OCI-LY3 (cell line): ENCODE measurements at regions not wholly inside any gene's neighbourhood (a gene's known extent, or its start where the extent isn't known, plus 50 kb on each side); places are given as distances from the start of the nearest gene placed in this dataset.
"Not testable (repeated sequence)": the region's sequence is repeated elsewhere in the genome, so short reads cannot be mapped to it uniquely, and the experiment has no call there.

Experiments
- H2AFZ ChIP-seq: fragments of 200-600, 300-600 bp; shearing (Covaris generic); 2 replicates; pipeline ENCODE4 v1.6.0; 2014; ENCODE audit warnings: antibody characterized with exemption, low read depth, low read length
- H3K27ac ChIP-seq: fragments of 200-600, 300-600 bp; sonication (generic); 2 replicates; pipeline ENCODE4 v1.5.1; 2014; ENCODE audit warnings: mild to moderate bottlenecking, low read length, moderate library complexity, mixed read lengths
- H3K27me3 ChIP-seq: fragments of 200-600, 300-600 bp; sonication (generic); 2 replicates; pipeline ENCODE4 v1.6.1; 2014; ENCODE audit warnings: low read depth, low read length, mixed read lengths
- H3K36me3 ChIP-seq: fragments of 200-600, 300-600 bp; sonication (generic); replicated peaks from 2 replicates; pipeline ENCODE3; 2014; ENCODE audit warnings: low read depth, low read length, mixed read lengths
- H3K4me1 ChIP-seq: fragments of 300-600, 200-600 bp; sonication (generic); 2 replicates; pipeline ENCODE4 v1.6.1; 2014; ENCODE audit warnings: low read length, mixed read lengths
- H3K4me2 ChIP-seq: fragments of 200-600, 300-600 bp; sonication (generic); 2 replicates; pipeline ENCODE4 v1.6.1; 2014; ENCODE audit warnings: low read length, mixed read lengths
- H3K4me3 ChIP-seq: fragments of 300-600, 200-600 bp; sonication (generic); 2 replicates; pipeline ENCODE4 v1.5.1; 2014; ENCODE audit warnings: antibody characterized with exemption, mild to moderate bottlenecking, low read length, moderate library complexity
- H3K79me2 ChIP-seq: fragments of 300-600, 200-600 bp; shearing (Covaris generic); 2 replicates; pipeline ENCODE4 v1.6.1; 2014; ENCODE audit warnings: mild to moderate bottlenecking, low read length, mixed read lengths
- H3K9ac ChIP-seq: fragments of 300-600, 200-600 bp; shearing (Covaris generic); 2 replicates; pipeline ENCODE4 v1.6.0; 2014; ENCODE audit warnings: mild to moderate bottlenecking, low read length, moderate library complexity
- H3K9me3 ChIP-seq: fragments of 200-600, 300-600 bp; shearing (Covaris generic); 2 replicates; pipeline ENCODE4 v1.6.1; 2014; ENCODE audit warnings: low read length, mixed read lengths; ENCODE audit not compliant: insufficient read depth
- H4K20me1 ChIP-seq: fragments of 200-600, 300-600 bp; sonication (generic); 2 replicates; pipeline ENCODE4 v1.6.1; 2016; ENCODE audit warnings: low read length, mixed read lengths; ENCODE audit not compliant: insufficient read depth
- EZH2phosphoT487 ChIP-seq: fragments of 200-600 bp; shearing (Covaris generic); IDR thresholded peaks from 2 replicates; pipeline ENCODE4 v1.6.1; 2018; ENCODE audit warnings: antibody characterized with exemption, mixed run types, low read depth
- TF ChIP-seq, protein P1 (sequence below): fragments of 200-600, 300-600 bp; sonication (generic); IDR thresholded peaks from 2 replicates; pipeline ENCODE4 v1.5.1; 2014; ENCODE audit warnings: antibody characterized with exemption, low read length, low read depth

DNA sequence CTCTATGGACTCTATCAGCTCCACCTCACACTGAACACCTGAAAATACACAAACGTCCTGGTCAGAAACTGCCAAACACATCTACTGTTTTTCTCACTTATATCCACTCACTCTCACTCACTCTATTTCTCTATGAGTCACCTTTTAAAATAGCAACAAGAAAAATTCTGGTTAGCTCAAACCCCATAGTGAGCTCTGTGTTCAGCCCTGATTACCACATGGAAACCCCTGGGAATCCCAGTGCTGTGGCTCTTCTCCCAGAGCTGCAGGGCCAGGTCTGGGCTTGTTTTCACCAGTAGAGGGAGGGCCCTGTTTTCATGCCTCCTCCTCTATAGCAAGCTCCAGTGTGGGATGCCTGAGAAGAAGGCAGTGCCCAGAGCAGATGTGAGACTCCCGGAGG lies 1126.1 kb downstream of the TMEM121 start:
- no peaks in the 10 kb centered on the region for H3K79me2 ChIP-seq
- no peak overlapping the region for H2AFZ ChIP-seq
- H3K36me3 ChIP-seq = no peaks in the 10 kb centered on the region
- no peak overlapping the region for H3K9ac ChIP-seq
- H3K4me2 ChIP-seq = no peak overlapping the region
- H4K20me1 ChIP-seq = no peaks in the 10 kb centered on the region
- TF ChIP-seq EZH2phosphoT487 = no peak
- TF ChIP-seq, protein P1, sequence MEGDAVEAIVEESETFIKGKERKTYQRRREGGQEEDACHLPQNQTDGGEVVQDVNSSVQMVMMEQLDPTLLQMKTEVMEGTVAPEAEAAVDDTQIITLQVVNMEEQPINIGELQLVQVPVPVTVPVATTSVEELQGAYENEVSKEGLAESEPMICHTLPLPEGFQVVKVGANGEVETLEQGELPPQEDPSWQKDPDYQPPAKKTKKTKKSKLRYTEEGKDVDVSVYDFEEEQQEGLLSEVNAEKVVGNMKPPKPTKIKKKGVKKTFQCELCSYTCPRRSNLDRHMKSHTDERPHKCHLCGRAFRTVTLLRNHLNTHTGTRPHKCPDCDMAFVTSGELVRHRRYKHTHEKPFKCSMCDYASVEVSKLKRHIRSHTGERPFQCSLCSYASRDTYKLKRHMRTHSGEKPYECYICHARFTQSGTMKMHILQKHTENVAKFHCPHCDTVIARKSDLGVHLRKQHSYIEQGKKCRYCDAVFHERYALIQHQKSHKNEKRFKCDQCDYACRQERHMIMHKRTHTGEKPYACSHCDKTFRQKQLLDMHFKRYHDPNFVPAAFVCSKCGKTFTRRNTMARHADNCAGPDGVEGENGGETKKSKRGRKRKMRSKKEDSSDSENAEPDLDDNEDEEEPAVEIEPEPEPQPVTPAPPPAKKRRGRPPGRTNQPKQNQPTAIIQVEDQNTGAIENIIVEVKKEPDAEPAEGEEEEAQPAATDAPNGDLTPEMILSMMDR = no peak
- H3K27ac ChIP-seq = no peak overlapping the region
- no peaks in the 10 kb centered on the region for H3K9me3 ChIP-seq
- H3K27me3 ChIP-seq = peaks cover 28% of the 10 kb centered on the region
- peaks cover 20% of the 10 kb centered on the region for H3K4me1 ChIP-seq
- no peak overlapping the region for H3K4me3 ChIP-seq

DNA sequence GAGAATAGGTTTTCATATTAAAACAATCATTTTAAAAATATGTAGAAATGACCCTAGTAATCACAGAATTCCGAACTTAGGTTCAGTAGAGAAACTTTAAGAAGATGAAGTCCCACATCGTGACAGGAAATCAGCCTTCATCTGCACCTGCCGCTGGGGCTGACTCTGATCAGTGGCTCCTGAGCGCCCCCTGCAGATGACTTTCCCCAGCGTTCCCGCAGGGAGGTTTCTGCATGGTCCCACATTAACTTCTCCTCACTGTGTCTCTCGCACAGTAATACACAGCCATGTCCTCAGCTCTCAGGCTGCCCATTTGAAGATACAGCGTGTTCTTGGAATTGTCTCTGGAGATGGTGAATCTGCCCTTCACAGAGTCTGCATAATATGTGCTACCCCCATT lies 1131.1 kb downstream of the TMEM121 start:
- H3K9ac ChIP-seq = no peak overlapping the region
- no peaks in the 10 kb centered on the region for H3K9me3 ChIP-seq
- no peaks in the 10 kb centered on the region for H3K79me2 ChIP-seq
- no peaks in the 10 kb centered on the region for H3K36me3 ChIP-seq
- H3K27me3 ChIP-seq = peaks cover 5% of the 10 kb centered on the region; the same call in 1 of the 2 replicates
- peaks cover 30% of the 10 kb centered on the region for H3K4me1 ChIP-seq
- TF ChIP-seq, protein P1 = peak; percentile 64
- TF ChIP-seq EZH2phosphoT487 = no peak
- H3K4me2 ChIP-seq = peak overlapping the region; percentile 57
- H2AFZ ChIP-seq = no peak overlapping the region
- no peaks in the 10 kb centered on the region for H4K20me1 ChIP-seq
- H3K27ac ChIP-seq = no peak overlapping the region
- H3K4me3 ChIP-seq = 0 out of 2 replicates have a peak overlapping the region, but pooled peaks have one; percentile 22

DNA sequence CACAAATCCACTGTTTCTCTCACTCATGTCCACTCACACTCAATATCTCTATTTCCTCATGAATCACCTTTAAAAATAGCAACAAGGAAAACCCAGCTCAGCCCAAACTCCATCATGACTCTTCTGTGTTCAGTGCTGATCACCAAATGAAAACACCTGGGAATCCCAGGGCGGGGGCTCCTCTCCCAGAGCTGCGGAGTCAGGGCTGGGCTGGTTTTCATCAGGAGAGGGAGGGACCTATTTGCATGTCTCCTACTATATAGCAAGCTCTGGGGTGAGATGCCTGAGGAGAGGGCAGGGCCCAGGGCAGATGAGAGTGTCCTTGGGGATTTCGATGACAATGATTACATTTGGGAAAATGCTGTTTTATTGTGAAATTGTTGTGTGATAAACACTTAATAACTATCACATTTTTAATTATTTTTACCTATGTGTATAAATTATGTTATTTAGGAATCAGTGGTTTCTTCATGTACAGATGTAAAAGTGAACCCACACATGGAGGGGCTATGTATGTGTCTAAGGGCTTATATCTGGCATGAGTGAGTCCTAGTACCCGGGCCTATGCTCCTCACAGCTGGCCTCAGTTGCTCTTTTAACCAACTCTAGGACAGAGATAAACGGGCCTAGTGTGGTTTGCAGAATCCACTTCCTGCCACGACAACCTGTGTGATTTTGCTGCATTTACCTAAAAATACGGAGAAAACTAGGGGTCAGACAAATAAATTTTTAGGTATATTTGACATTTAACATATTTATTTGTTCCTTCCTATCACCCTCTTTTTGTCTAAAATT lies 1131.9 kb downstream of the TMEM121 start:
- not testable (repeated sequence) for H3K36me3 ChIP-seq, H3K4me3 ChIP-seq, H3K9ac ChIP-seq, H4K20me1 ChIP-seq, H2AFZ ChIP-seq, H3K4me2 ChIP-seq, H3K9me3 ChIP-seq, H3K27ac ChIP-seq, H3K79me2 ChIP-seq
- Histone ChIP-seq H3K4me1 (peaks cover 27% of the 10 kb centered on the region), H3K27me3 (peaks cover 12% of the 10 kb centered on the region)

DNA sequence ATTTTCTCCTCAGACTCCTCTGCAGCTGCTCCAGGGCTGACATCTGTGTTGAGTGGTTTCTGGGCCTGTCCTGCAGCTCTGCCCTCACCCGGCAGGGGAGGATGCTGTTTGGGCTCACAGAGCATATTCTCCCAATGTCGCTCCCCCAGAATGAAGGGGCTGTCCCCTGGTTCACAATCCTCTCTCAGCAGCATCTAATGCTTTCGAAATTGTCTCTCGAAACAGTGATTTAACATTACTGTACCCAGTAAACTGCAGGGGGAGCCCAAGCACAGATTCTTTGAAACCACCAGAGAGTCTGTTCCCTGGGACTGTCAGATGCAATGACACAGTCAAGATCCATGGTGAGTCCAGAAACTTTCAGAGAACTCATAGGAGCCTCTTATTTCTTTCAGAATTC lies 1135.2 kb downstream of the TMEM121 start:
- H3K36me3 ChIP-seq, H3K9me3 ChIP-seq, H3K9ac ChIP-seq, H4K20me1 ChIP-seq, H3K79me2 ChIP-seq, H3K4me3 ChIP-seq, H2AFZ ChIP-seq, H3K27ac ChIP-seq: not testable (repeated sequence)
- peaks cover 12% of the 10 kb centered on the region for H3K27me3 ChIP-seq
- TF ChIP-seq, protein P1 = peak; percentile 55
- peak overlapping the region; percentile 32 for H3K4me2 ChIP-seq
- peaks cover 20% of the 10 kb centered on the region for H3K4me1 ChIP-seq
